ENCODE measurements at regions not wholly inside any gene's neighbourhood (a gene's known extent, or its start where the extent isn't known, plus 50 kb on each side); places are given as distances from the start of the nearest gene placed in this dataset.

DNA sequence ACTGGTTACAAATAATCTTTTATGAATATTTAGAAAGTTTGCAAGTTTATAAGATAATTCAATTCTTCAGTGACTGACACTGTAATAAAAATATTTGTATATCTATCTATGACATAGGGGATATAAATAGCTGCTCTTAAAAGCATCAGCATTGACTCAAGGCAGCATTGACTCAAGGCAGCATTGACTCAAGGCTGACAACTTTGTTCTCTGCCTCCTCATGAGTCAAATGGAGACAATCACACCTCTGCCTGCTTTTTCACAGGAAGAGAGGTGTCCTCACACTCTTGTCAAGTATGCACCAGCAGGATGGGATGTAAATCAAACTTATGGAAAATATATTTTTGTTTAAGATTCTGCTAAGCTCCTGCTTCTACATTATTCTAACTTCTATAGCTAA, 1173.1 kb downstream of the NSUN3 start:
- TF ChIP-seq, protein P1, sequence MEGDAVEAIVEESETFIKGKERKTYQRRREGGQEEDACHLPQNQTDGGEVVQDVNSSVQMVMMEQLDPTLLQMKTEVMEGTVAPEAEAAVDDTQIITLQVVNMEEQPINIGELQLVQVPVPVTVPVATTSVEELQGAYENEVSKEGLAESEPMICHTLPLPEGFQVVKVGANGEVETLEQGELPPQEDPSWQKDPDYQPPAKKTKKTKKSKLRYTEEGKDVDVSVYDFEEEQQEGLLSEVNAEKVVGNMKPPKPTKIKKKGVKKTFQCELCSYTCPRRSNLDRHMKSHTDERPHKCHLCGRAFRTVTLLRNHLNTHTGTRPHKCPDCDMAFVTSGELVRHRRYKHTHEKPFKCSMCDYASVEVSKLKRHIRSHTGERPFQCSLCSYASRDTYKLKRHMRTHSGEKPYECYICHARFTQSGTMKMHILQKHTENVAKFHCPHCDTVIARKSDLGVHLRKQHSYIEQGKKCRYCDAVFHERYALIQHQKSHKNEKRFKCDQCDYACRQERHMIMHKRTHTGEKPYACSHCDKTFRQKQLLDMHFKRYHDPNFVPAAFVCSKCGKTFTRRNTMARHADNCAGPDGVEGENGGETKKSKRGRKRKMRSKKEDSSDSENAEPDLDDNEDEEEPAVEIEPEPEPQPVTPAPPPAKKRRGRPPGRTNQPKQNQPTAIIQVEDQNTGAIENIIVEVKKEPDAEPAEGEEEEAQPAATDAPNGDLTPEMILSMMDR (optimal IDR thresholded peaks at IDR 0.05 in 1 of 3, IDR thresholded peaks at IDR 0.05 in 1 of 3, conservative IDR thresholded peaks at IDR 0.05 in 1 of 3; ENCODE audit: extremely low read depth in 1 of 3, insufficient read depth in 2 of 3, low read length in 3 of 3), result no peak
- no peak for TF ChIP-seq EZH2 (IDR thresholded peaks at IDR 0.05; ENCODE audit: low read length)

All from keratinocyte (primary cell).